Superior temporal gyrus (tissue), 1 donor: ENCODE measurements at regions not wholly inside any gene's neighbourhood (a gene's known extent, or its start where the extent isn't known, plus 50 kb on each side); places are given as distances from the start of the nearest gene placed in this dataset.

Source experiments
- DNase-seq: peaks from one replicate; pipeline ENCODE4 v3.0.0-alpha.2; 2016; ENCODE audit errors: extremely low spot score

GRCh38 chr3:117610156-117610555 lies 900.6 kb downstream of the TUSC7 start:
- no peak for DNase-seq

- no peak for DNase-seq
These were observed 901.6 kb downstream of the TUSC7 start for GRCh38 chr3:117611211-117611610.

GRCh38 chr3:117616227-117616626 lies 906.6 kb downstream of the TUSC7 start:
- no peak for DNase-seq

- DNase-seq, result no peak
These were observed 908.3 kb downstream of the TUSC7 start for GRCh38 chr3:117617906-117618305.

GRCh38 chr3:117618462-117618861 lies 908.9 kb downstream of the TUSC7 start:
- no peak for DNase-seq

GRCh38 chr3:117619805-117620204 lies 910.2 kb downstream of the TUSC7 start:
- no peak for DNase-seq

- no peak for DNase-seq
These were observed 912.7 kb downstream of the TUSC7 start for GRCh38 chr3:117622171-117622841.

- no peak for DNase-seq
These were observed 914.8 kb downstream of the TUSC7 start for GRCh38 chr3:117624424-117624823.

- no peak for DNase-seq
These were observed 915.6 kb downstream of the TUSC7 start for GRCh38 chr3:117625174-117625573.

- DNase-seq, result no peak
These were observed 917.0 kb downstream of the TUSC7 start for GRCh38 chr3:117626577-117626976.

- peak; percentile 40 for DNase-seq
These were observed 919.3 kb downstream of the TUSC7 start for GRCh38 chr3:117628823-117629291.

- DNase-seq, result no peak
These were observed 919.9 kb downstream of the TUSC7 start for GRCh38 chr3:117629505-117629904.

- no peak for DNase-seq
These were observed 920.9 kb downstream of the TUSC7 start for GRCh38 chr3:117630469-117630868.

- no peak for DNase-seq
These were observed 921.3 kb downstream of the TUSC7 start for GRCh38 chr3:117630885-117631284.

- DNase-seq, result no peak
These were observed 922.2 kb downstream of the TUSC7 start for GRCh38 chr3:117631781-117632180.

- DNase-seq, result no peak
These were observed 922.6 kb downstream of the TUSC7 start for GRCh38 chr3:117632191-117632590.

- no peak for DNase-seq
These were observed 923.6 kb downstream of the TUSC7 start for GRCh38 chr3:117633207-117633606.

- DNase-seq, result no peak
These were observed 928.1 kb downstream of the TUSC7 start for GRCh38 chr3:117637666-117638065.

GRCh38 chr3:117644203-117644602 lies 934.6 kb downstream of the TUSC7 start:
- no peak for DNase-seq

GRCh38 chr3:117645561-117646242 lies 936.1 kb downstream of the TUSC7 start:
- DNase-seq, result no peak

GRCh38 chr3:117647435-117647834 lies 937.9 kb downstream of the TUSC7 start:
- no peak for DNase-seq

GRCh38 chr3:117651246-117651645 lies 941.7 kb downstream of the TUSC7 start:
- no peak for DNase-seq

GRCh38 chr3:117656391-117656790 lies 946.8 kb downstream of the TUSC7 start:
- DNase-seq, result no peak
